Spinal cord (tissue), 9 donors: ENCODE measurements at regions not wholly inside any gene's neighbourhood (a gene's known extent, or its start where the extent isn't known, plus 50 kb on each side); places are given as distances from the start of the nearest gene placed in this dataset.

Source experiments
- DNase-seq, 6 donors: peaks; one replicate each; pipeline versions ENCODE4 v3.0.0 to v3.0.0-alpha.2; 2013 to 2015; ENCODE audit warnings: low spot score in 6 of 6, low read depth in 4 of 6
- H3K27ac ChIP-seq: one replicate; pipeline ENCODE4 v1.5.1; 2013; ENCODE audit warnings: low read depth, low read length, control low read depth
- H3K27me3 ChIP-seq: one replicate; pipeline ENCODE4 v1.6.1; 2013; ENCODE audit warnings: low read length; ENCODE audit not compliant: control insufficient read depth, insufficient read depth
- H3K36me3 ChIP-seq: one replicate; pipeline ENCODE4 v1.6.1; 2013; ENCODE audit warnings: low read length; ENCODE audit not compliant: control insufficient read depth, insufficient read depth
- H3K4me1 ChIP-seq: one replicate; pipeline ENCODE4 v1.6.1; 2013; ENCODE audit warnings: low read length; ENCODE audit not compliant: control insufficient read depth, insufficient read depth
- H3K4me3 ChIP-seq: one replicate; pipeline ENCODE4 v1.5.1; 2013; ENCODE audit warnings: low read depth, low read length, control low read depth
- H3K9me3 ChIP-seq: one replicate; pipeline ENCODE4 v1.6.1; 2013; ENCODE audit warnings: low read length; ENCODE audit not compliant: control insufficient read depth, insufficient read depth
- WGBS: methylation state at CpG from one replicate; pipeline ENCODE4 v1.1.5; 2013; ENCODE audit warnings: missing lambda C conversion rate; ENCODE audit not compliant: insufficient coverage; 5-methylcytosine and 5-hydroxymethylcytosine counted together
- donor health status: healthy.

DNA sequence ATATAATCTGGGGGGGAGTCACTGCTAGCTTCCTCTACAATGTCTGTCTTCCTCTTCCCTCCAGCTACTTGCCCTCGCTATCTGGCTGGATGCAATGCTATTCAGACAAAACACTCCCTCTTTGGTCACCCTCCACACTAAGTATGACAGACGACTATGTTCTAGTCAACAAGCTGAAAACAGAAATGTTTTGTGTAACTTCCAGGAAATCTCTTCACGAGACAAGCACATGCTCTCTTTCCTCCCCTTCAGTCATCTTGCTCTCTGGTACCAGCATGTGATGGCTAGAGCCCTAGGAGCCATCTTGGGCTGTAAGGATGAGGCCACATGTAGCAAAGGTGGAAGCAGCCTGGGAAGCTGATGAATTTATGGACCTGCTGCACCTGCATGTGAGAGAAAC, 151.3 kb downstream of the ARRDC4 start:
- WGBS = no CpG with 5 or more reads among the region's 3 CpGs
- no peaks in the 10 kb centered on the region for H3K4me1 ChIP-seq
- H3K36me3 ChIP-seq = no peaks in the 10 kb centered on the region
- no peaks in the 10 kb centered on the region for H3K9me3 ChIP-seq
- no peak overlapping the region for H3K27ac ChIP-seq
- H3K4me3 ChIP-seq = no peak overlapping the region
- no peak for DNase-seq
- no peaks in the 10 kb centered on the region for H3K27me3 ChIP-seq

- no peaks in the 10 kb centered on the region for H3K27me3 ChIP-seq
- H3K9me3 ChIP-seq = no peaks in the 10 kb centered on the region
- no CpG with 5 or more reads among the region's 5 CpGs for WGBS
- H3K36me3 ChIP-seq = no peaks in the 10 kb centered on the region
- H3K27ac ChIP-seq = no peak overlapping the region
- H3K4me3 ChIP-seq = no peak overlapping the region
- no peak for DNase-seq
- H3K4me1 ChIP-seq = no peaks in the 10 kb centered on the region
Measured at GRCh38 chr15:98113327-98113726, 152.8 kb downstream of the ARRDC4 start.

- H3K4me3 ChIP-seq = no peak overlapping the region
- DNase-seq = no peak
- H3K27ac ChIP-seq = no peak overlapping the region
- H3K9me3 ChIP-seq = no peaks in the 10 kb centered on the region
- no CpG with 5 or more reads among the region's 3 CpGs for WGBS
- H3K4me1 ChIP-seq = no peaks in the 10 kb centered on the region
- H3K36me3 ChIP-seq = no peaks in the 10 kb centered on the region
- no peaks in the 10 kb centered on the region for H3K27me3 ChIP-seq
Measured at GRCh38 chr15:98120561-98120960, 160.1 kb downstream of the ARRDC4 start.

DNA sequence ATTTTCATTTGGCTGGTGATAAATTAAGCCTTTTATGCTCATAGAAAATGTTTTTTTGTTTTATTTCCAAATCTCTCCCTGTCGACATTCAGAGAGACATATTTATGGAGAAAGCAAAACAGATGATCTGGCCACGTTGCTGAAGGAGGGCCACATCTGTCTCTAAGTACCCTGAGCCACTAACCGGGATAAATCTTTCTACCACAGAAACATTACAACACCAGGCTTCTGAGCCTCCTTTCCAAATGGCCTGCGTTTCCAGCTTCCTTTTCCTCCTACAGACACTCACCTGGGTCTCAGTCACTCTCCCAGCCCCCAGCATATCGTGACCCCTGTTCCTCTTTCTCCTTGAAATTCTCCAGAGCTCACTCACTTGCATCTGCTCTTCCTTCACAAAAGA, 161.0 kb downstream of the ARRDC4 start:
- WGBS = 58% methylated on average over 5 of the region's 5 CpGs
- no peaks in the 10 kb centered on the region for H3K36me3 ChIP-seq
- H3K9me3 ChIP-seq = no peaks in the 10 kb centered on the region
- no peaks in the 10 kb centered on the region for H3K4me1 ChIP-seq
- no peak overlapping the region for H3K4me3 ChIP-seq
- no peaks in the 10 kb centered on the region for H3K27me3 ChIP-seq
- no peak overlapping the region for H3K27ac ChIP-seq
- DNase-seq = no peak

GRCh38 chr15:98121957-98122356, 161.5 kb downstream of the ARRDC4 start:
- no peaks in the 10 kb centered on the region for H3K9me3 ChIP-seq
- H3K27me3 ChIP-seq = no peaks in the 10 kb centered on the region
- DNase-seq = no peak
- no peak overlapping the region for H3K27ac ChIP-seq
- no peaks in the 10 kb centered on the region for H3K4me1 ChIP-seq
- H3K4me3 ChIP-seq = no peak overlapping the region
- 91% methylated on average over 2 of the region's 3 CpGs for WGBS
- no peaks in the 10 kb centered on the region for H3K36me3 ChIP-seq

DNA sequence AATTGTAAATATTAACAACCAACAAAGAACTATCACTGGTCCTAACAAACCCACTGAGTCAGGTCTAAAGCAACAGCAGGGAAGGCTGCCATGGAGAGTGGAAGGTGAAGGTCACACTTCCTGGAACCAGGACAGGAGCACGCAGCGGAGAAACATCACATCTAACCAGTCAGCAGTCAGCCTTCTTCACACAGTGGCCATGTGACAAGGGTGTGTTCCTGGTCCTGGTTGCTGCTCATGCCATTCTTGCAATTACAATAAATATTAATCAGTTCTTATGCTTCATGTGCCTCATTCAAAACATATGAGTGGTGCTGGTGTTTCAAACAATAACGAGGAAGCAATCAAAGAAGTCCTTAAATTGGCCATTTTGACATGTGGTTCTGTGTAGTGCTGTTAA, 162.8 kb downstream of the ARRDC4 start:
- Histone ChIP-seq H3K36me3 (no peaks in the 10 kb centered on the region), H3K4me3 (no peak overlapping the region)

DNA sequence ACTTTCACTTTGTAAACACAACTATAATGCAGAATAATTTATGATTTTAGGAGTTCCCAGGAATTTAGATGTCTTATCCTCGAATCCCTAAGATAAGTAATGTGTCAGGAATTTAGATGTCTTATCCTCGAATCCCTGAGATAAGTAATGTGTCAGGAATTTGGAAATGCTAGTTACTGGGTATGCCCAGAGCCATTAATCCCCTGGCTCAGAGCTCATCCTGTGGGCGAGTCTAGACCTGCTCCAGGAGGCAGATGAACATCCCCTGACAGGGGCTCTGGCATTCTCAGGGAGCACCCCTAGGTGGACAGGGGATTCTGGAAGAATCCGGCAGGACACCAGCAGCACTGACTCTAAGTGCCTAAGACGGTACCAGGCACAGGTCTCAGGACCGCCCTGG, 163.3 kb downstream of the ARRDC4 start:
- Histone ChIP-seq H3K27me3 (no peaks in the 10 kb centered on the region), H3K4me1 (no peaks in the 10 kb centered on the region), H3K4me3 (no peak overlapping the region), H3K36me3 (no peaks in the 10 kb centered on the region), H3K9me3 (no peaks in the 10 kb centered on the region), H3K27ac (no peak overlapping the region)
- WGBS = 91% methylated on average over 4 of the region's 6 CpGs
- DNase-seq = no peak

More for the DNA sequence above, 162.8 kb downstream of the ARRDC4 start:
- DNase-seq = no peak
- Histone ChIP-seq H3K27ac (no peak overlapping the region), H3K27me3 (no peaks in the 10 kb centered on the region), H3K4me1 (no peaks in the 10 kb centered on the region), H3K9me3 (no peaks in the 10 kb centered on the region)
- no CpG with 5 or more reads among the region's 3 CpGs for WGBS

- H3K4me3 ChIP-seq = no peak overlapping the region
- DNase-seq = no peak
- no peaks in the 10 kb centered on the region for H3K4me1 ChIP-seq
- 90% methylated on average over 6 of the region's 6 CpGs for WGBS
- no peak overlapping the region for H3K27ac ChIP-seq
- no peaks in the 10 kb centered on the region for H3K36me3 ChIP-seq
- H3K9me3 ChIP-seq = no peaks in the 10 kb centered on the region
- H3K27me3 ChIP-seq = no peaks in the 10 kb centered on the region
Measured at GRCh38 chr15:98124581-98124980, 164.1 kb downstream of the ARRDC4 start.

DNA sequence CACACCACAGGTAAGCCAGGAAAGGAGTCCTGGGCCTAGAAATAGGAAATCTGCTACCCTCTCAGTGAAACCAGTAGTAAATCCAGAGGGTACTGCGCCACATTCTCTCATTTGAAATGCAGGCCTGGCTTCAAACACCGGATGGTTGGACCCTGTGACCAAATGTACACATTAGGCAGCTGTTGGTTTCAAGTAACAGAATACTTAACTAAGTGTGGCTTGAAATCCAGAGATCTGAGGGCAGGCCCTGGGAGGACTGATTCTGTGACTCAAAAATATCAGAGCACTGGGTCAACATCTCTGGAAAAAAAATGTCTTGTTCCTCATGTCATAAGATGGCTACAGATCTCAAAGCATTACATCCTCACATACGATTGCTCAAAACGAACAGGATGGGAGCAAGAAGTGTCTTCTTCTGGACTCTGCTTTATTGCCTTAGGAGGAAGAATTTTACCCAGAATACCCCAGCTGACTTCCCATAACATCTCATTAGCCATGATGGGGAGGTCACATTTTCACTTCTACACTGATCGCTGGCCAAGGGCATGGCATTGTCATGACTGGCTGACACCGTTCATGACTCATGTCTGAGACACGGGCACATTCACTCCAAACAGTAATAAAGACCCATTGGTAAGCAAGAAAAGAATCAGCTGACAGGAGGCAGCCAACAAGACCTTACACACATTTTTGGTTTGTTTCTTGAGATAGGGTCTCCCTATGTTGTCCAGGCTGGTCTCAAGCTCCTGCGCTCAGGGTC, 166.0 kb downstream of the ARRDC4 start:
- WGBS = 86% methylated on average over 2 of the region's 8 CpGs
- DNase-seq = no peak

DNA sequence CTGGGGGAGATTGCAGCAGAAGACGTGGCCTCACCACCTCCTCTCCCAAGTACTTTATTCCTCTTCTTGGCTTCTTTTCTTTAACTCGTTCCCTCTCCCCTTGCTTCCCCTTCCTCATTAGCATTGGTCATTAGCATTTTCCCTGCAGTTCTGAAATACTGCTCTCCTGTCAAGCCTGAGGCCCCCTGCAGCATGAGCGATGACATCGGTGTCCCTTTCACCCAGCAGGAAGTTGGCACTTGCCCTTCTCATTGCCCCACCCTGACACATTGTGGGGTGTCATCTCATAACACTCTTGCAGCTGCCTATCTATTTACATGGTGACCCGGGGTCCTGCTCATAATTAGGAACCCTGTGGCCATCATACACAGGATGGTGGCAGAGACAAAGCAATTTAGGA, 167.1 kb downstream of the ARRDC4 start:
- WGBS = 8% methylated on average over 4 of the region's 5 CpGs

More for the DNA sequence above, 166.0 kb downstream of the ARRDC4 start:
- no peak overlapping the region for H3K4me3 ChIP-seq
- H3K36me3 ChIP-seq = no peaks in the 10 kb centered on the region
- H3K27ac ChIP-seq = no peak overlapping the region
- H3K9me3 ChIP-seq = no peaks in the 10 kb centered on the region
- no peaks in the 10 kb centered on the region for H3K27me3 ChIP-seq
- no peaks in the 10 kb centered on the region for H3K4me1 ChIP-seq

More for the DNA sequence above, 167.1 kb downstream of the ARRDC4 start:
- Histone ChIP-seq H3K4me3 (no peak overlapping the region), H3K27me3 (no peaks in the 10 kb centered on the region), H3K27ac (no peak overlapping the region), H3K4me1 (no peaks in the 10 kb centered on the region), H3K36me3 (no peaks in the 10 kb centered on the region), H3K9me3 (no peaks in the 10 kb centered on the region)
- DNase-seq = no peak
